Inflammatory macrophage treated with lipopolysaccharide for 4 hours (primary cell): ENCODE measurements at regions not wholly inside any gene's neighbourhood (a gene's known extent, or its start where the extent isn't known, plus 50 kb on each side); places are given as distances from the start of the nearest gene placed in this dataset.
"Not testable (repeated sequence)": the region's sequence is repeated elsewhere in the genome, so short reads cannot be mapped to it uniquely, and the experiment has no call there.

Experiments
- DNase-seq: peaks from one replicate; pipeline ENCODE4 v3.0.0-alpha.2; 2020

DNA sequence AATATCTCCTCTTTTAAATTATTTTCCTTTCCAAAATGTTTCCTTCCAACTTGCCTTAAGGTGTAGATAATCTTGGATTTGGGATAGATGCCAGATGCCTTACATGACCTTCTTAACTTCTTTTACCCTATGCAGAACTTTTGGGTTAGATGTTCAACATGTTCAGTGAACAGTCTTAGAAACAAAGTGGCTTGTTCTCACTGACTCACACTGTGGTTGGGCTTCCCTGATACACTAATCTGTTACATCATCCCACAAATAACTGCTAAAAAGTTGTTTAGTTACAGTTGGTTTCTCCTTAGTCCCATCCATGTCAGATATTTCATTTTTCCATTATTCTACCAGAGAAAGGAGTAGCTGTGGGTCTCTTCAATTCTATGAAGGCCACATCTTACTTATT lies 2638.2 kb downstream of the PCDH9 start:
- DNase-seq = no peak

DNA sequence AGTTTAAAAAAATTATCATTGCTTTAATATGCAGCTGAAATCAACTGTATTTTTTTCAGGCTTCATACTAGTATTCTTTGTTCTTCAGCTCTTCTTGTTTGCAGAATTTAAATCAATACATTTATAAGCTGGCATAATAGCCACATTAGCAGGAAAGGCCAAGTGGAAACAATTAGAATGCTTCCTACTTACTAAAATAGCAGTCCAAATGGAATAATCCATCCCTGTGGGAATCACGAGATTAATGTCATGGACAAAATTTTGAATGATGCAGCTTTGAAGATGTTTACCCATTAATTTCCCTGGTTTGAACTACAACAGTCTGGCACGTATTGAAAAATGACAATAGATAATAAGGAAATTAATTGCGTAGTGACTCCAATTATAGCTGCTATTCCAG lies 2650.8 kb downstream of the PCDH9 start:
- DNase-seq = no peak

DNA sequence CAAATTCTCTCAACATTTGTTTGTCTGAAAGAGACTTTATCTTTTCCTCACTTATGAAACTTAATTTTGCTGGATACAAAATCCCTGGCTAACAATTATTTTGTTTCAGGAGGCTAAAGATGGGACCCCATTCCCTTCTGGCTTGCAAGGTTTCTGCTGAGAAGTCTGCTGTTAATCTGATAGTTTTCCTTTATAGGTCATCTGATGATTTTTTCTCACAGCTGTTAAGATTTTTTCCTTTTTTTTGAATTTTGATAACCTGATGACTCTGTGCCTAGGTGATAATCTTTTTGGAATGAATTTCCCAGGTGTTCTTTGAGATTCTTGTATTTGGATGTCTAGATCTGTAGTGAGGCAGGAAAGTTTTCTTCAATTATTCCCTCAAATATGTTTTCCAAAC lies 2661.4 kb downstream of the PCDH9 start:
- no peak for DNase-seq

DNA sequence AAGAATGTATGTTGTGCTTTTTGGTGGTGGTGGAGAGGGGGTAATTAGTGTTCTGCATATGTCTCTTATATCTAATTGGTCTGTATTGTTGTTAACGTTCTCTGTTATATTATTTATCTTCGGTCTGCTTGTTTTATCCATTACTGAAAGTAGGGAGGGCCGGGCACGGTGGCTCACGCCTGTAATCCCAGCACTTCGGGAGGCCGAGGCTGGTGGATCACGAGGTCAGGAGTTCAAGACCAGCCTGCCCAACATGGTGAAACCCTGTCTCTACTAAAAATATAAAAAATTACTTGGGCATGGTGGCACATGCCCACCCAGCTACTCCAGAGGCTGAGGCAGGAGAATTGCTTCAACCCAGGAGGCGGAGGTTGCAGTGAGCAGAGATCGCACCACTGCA lies 2672.1 kb downstream of the PCDH9 start:
- not testable (repeated sequence) for DNase-seq

DNA sequence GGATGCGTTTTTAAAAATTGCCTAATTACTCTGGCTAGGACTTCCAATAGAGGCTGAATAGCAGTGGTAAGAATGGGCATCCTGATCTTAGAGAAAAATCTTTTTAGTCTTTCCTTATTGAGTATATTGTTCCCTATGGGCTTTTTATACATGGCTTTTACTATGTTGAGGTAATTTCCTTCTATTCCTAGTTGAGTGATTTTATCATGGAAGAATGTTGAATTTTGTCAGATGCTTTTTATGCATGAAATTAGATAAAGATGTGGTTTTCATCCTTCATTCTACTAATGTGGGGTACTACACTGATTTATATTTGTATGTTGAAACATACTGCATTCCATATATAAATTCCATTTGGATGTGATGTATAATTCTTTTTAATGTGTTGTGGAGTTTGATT lies 2673.8 kb downstream of the PCDH9 start:
- no peak for DNase-seq

DNA sequence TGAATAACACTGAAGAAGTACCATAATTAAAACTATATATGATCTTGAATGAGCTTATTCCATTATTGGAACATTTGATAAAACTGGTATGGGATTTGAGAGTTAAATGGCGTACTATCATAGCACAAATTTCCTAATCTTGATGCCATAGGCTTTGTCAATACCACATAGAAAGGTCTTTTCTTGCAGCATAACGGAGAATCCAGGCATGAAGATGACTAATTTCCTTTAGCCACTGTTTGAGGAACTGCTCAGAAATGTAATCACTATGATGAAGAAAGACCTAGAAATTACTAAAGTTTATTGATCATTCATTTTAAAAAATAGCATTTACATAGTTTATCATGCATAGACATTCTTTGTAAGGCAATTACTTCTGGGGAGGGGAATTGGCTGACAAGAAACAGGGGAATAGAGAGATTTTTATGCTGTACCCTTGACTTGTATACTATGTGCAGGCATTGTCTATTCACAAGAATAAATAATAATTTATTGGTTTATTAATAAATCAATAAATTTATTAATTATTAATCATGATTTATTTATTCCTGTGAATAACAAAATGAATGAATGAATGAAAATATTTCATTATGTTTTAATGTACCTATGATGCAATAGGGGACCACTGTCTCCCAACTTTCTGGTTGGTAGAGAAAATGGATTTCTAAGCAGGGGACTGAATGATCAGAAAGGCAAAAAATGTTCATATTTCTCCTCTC lies 2676.6 kb downstream of the PCDH9 start:
- peak; percentile 57 for DNase-seq

DNA sequence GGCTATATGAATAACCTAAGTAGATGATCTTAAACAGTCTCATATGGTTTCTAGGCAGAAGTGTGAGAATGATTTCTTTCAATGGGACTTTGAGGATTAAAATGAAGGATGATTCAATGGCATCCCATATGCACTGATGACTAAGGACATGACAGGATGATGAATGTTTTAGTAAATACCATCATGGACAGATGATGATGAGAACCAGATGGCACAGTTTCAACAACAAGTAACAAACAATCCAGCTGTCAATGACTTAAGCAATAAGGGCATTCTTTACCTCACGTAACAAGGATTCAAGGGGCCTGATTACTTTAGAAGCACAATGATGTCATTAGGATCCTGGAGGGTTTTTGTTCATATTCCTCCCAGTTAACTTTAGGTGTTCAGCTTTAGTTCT lies 2678.4 kb downstream of the PCDH9 start:
- no peak for DNase-seq

DNA sequence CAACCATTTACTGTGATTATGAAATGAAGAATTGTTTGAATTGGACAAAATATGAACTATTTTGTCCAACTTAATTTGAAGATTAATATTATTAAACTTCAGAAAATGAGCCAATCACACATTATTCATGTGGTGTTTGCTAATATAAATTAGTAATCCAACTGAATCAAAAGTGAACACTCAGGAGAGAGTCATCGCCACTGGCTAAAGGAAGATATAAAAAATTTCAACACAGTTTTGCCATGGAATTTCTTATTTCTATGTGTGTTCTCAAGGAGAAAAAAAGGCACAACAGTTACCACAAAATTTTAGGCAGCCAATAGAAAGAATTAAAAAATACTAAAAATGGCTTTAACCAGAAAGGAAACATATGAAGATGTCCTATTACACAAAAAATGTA lies 2683.8 kb downstream of the PCDH9 start:
- DNase-seq = no peak

DNA sequence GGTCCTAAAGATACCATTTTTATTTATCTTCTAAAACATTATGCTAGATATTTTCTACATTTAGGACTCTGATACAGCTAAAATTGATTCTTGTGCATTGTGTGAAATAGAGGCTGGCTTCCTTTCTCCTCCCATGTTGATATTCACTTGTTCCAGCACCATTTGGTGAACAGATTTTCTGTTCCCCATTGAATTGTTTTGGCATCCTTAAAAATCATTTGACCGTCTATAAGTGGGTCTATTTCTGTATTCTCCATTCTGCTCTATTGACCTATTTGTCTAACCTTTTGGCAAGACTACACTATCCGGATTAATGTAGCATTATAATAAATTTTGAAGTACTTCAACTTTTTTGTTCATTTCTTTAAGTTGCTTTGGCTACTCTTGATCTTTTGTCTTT lies 2689.2 kb downstream of the PCDH9 start:
- no peak for DNase-seq

DNA sequence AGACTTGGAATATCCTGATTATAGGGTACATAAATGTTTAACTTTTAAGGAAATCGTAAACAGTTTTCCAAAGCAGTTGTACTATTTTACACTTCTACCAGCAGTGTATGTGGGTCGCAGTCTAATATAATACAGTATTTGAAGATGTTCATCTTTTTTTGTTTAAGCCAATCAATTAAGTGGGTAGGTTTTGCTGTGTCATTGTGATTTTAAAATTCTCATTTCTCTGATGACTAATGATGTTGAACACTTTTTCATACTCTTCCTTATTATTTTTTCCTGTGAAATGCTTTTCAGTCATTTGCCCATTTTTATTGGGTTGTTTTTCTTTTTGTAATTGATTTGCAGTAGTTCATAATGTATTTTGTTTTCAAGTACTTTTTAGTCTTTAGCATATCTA lies 2689.7 kb downstream of the PCDH9 start:
- DNase-seq = no peak

DNA sequence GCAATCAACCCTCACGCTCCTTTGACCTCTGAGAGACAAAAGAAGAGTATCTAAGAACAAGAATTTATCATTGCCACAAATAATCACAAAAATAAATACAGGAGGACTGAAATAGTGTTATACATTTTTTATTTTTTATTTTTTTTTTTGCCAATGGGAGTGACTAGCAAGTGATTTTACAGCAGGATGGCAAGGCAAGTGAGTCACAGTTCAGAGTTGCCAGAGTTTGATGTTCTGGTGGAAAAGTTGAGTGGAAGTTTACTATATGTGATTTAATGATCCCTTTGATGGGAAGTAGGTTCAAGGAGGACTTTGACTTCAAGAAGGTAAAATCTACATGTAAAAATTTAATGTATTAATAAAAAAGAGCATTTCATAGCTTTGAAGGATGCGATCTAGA lies 2691.4 kb downstream of the PCDH9 start:
- DNase-seq = no peak

DNA sequence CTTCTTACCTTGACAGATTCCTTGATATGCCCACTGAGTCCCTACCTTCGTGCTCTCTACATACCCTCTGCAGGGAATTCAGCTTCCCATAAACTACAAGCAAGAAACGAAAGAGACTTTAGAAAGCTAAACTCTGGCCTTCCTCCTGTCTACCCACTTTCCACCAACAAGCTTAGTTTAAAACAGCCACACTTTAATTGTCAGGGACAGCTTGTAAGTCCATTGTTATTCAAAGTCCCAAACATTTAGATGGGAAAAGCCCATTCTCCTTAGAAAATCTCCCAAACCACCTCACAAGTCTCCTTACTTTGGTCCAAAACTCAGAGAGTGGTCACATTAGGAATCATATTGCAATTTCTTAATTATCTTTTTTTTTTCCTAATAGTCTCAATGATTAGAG lies 2695.8 kb downstream of the PCDH9 start:
- no peak for DNase-seq

DNA sequence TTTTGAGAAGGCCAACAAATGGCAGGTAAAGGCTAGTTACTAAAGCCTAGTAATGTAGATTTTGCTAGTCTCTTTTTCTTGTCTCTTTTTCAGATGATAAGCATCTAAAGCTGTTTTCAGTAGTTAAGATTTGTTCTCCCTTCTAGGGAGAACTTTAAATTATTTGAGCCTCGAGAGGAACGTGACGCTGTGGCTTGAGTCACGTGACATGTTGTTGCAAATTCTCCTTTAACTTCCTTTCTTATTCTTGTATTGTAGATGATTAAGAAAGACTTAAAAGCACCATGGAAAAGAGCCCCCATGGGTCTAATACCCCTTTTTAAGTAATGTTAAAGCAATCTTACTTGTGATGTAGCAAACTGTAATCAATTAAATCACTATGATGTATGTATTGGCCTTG lies 2698.7 kb downstream of the PCDH9 start:
- no peak for DNase-seq

DNA sequence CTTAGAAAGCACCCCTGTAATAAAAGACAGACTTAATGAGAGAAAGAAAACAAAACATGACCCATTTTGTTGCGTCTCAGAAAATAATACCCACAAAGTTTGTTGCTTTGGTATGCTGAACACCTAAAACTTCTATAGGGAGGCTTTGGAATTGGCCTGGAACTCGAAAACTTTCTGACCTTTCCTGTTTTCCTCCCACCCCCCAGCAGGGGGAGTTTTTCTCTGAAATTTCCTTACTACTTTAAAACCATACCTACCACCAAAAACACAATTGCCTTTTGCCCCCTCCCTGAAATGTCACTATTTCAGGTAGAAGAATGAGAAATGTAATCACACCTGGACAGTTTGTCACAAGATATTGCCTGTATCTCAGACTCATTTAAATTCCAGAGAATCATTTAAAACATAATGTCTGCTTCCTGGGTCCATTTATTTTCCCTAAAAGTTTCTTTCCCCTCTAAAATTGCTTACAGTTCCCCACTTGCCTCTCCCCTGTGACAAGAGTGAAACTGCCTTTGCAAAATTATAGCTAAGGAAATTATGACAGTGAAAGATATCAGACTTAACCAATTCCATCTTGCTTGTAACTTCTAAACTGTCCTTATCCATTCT lies 2700.2 kb downstream of the PCDH9 start:
- DNase-seq = peak; percentile 15

DNA sequence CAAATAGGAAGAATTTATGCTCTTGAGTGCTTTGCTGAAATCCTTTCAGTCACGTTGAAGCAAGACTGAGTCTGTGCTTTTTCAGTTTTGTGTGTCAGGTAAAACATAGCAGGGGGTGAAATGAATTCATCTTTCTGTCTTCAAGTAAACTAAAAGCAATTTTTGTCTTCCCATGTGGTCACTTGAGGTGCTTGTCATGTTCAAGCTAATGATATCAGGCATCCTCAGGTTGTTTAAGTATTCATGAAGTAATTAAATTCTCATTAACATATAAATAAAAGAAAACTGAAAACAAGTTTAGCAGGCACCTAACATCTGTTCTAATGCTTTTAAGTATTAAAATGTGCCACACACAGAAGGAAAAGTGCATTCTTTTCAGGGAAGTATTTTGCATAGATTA lies 2701.3 kb downstream of the PCDH9 start:
- no peak for DNase-seq

DNA sequence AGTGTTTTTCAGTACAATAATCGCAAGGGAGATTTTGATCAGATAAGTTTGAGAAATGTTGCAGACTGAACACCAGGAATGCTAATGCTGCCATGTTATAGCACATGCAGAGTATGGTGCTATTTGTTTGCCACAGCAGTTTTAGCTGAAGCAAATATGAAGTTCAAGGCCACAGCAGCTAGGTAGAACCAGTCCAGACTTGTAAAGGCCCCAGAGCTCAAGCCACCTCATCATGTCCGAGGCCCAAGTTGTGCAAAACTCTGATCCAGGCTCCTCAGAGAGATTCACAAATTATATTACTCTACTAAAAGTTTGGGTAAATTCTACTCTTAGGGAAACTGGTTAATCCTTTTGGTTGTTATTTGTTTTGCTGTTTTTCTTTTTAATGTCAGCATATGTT lies 2702.6 kb downstream of the PCDH9 start:
- no peak for DNase-seq

DNA sequence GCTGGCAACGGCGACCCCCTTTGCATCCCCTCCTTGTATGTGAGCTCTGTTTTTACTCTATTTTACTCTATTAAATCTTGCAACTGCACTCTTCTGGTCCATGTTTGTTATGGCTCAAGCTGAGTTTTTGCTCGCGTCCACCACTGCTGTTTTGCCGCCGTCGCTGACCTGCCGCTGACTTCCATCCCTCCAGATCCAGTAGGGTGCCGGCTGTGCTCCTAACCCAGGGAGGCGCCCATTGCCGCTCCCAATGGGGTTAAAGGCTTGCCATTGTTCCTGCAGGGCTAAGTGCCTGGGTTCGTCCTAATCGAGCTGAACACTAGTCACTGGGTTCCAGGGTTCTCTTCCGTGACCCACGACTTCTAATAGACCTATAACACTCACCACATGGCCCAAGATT lies 2704.4 kb downstream of the PCDH9 start:
- no peak for DNase-seq

DNA sequence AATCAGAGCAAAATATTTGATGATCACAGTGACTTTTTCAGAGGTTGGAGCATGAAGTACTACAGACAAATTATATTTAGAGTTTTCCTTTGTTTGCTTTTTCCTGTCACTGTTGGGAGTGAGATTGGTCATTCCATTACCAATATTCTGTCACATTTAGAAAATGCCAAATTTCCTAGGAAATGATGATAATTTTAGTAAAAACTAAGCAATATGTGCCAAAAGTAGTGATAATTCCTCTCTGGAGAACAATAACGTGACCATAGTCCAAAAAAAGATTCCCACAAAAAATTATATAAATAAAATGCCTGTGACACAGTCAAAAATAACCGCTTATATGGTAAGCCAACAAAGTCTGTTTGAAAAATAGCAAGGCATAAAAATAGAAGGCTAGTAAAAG lies 2719.4 kb downstream of the PCDH9 start:
- no peak for DNase-seq

DNA sequence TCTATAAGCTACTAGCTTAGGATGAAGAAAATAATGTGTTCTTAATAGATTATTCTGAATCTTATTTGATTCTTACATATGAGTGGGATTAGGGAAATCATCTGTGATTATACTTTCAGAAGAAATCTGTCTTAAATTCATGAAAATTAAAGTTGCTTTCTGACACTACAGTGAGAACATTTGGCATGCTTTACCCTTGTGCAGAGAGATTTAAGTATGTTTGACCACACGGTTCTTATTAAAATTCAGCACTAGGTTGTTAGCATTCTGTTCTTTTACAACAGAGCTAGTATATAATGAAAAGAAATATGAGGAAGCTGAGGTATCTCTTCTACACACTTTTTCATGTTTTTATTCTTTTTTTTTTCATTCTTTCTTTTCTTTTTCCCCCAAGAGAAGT lies 2723.9 kb downstream of the PCDH9 start:
- no peak for DNase-seq

DNA sequence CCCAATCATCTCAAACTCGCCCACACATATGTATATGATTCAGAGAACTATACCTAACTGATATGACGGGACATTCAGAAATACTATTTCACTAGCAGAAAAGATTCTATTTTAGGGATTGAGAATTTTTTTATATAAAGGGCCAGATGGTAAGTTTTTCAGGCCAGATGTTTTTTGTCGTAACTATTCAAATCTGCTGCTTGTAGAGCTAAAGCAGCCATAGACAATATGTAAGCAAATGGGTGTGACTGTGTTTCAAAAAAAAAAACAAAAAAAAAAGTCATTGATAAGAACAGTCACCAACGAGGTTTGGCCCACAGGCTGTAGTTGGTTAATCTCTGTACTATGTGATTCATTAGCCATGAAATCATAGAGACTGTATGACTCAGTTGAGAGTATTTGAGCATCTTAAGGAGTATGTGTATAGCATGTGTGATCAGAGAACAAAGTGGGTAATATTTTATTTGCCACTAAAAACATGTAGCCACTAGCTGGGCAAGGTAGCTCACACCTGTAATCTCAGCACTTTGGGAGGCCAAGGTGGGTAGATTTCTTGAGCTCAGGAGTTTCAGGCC lies 2724.7 kb downstream of the PCDH9 start:
- no peak for DNase-seq

DNA sequence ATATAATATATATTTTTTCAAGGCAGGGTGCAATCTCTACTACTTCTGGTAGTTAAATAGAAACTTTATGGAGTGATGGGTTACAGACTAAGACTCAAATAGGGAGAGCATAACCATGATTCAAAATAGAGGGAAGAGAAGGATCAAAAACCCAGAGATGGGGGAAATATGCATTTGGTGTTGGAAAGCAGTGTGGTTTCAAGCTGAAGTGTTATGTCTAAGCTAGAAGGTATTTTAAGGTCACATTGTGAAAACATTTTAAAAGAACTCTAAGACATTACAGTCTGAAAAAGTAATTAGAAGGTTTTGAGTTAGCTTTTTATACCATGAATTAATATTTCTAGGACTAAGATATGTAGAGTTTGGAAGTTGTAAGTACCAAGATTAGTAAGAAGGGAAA lies 2741.4 kb downstream of the PCDH9 start:
- DNase-seq = no peak

DNA sequence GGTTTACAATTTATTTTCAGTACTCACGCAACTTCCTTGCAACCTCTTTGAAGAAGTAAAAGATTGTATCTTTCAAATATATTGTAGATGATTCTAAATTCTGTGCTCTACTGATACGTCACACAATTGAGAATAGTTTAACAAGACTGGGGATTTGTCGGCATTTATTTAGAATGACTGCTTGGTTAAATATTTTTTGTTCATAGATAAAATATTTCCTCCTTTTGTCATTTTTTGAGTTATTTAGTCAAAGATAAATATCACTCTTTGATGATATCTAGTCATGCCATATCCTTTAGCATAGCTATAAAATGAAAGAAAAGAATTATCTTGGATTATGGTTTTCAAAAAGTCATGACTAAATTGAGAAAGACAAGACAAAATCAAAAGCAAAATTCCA lies 2747.8 kb downstream of the PCDH9 start:
- no peak for DNase-seq

DNA sequence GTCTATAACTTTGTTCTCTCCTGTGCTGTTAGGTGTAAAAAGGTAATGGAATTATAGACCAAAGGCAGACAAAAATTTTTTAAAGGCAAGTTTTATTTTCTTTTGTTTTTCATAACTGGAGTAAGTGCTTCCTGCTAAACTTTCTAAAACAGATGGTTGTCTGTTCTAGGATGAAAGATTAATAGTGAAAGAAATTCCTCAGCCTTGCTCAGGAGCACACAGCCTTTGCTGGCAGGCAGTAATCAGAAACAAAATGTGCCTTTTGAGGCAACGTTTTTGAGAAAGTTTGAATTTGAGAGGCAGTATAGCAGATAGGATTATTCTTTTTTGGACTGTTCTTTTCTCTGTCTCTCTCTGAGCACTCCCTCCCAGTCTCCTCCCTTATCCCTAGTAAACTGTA lies 2749.5 kb downstream of the PCDH9 start:
- no peak for DNase-seq

DNA sequence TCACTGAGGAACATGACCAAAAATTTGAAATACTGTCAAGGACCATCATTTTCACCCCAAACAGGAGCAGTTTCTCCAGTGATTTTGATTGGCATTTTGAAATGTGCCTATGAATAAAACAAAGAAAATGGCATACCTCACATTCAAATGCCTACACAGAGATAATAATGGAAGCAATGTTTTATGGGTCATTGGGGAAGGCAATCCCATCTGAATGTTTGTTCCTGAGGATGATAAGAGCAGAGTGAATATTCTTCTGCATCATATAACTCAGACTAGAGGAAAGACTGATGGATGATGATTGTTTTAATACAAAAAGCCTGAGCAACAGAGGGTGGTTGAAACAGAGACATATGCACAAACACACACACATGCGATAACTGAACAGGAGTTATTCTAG lies 2749.9 kb downstream of the PCDH9 start:
- DNase-seq = no peak

DNA sequence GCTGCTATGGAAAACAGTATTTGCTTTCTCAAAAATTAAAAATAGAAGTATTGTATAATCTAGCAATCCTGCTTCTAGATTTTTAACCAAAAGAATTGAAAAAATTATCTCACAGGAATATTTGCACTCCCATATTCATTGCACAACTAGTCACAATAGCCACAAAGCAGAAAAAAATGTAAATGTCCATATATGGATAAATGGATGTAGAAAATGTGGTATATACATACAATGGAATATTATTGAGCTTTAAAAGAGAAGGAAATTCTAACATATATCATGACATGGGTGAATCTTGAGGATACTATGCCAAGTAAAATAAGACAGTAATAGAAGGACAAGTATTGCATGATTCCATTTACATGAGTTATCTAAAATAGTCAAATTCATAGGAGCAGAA lies 2753.0 kb downstream of the PCDH9 start:
- DNase-seq = no peak
